ENCODE measurements at regions not wholly inside any gene's neighbourhood (a gene's known extent, or its start where the extent isn't known, plus 50 kb on each side); places are given as distances from the start of the nearest gene placed in this dataset.

DNA sequence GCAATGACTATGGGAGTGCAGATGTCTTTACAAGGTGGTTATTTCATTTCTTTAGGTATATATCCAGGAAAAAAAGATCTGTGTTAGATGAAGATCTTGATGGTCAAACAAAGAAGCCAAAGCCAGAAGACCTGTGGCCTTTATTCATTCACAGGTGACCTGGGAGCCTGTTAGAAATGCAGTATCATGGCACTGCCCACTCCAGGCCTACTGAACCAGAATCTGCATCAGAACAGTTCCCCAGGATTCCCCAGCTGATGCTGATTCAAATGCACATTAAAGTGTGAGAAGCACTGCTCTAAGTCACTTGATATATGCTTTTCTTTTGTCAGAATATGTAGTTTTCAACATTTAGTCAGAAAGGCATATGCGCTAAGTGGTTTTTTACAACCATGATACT lies 251.1 kb downstream of the IPMK start:
- no peak for DNase-seq (ENCODE audit: low spot score)
- TF ChIP-seq, protein P1, sequence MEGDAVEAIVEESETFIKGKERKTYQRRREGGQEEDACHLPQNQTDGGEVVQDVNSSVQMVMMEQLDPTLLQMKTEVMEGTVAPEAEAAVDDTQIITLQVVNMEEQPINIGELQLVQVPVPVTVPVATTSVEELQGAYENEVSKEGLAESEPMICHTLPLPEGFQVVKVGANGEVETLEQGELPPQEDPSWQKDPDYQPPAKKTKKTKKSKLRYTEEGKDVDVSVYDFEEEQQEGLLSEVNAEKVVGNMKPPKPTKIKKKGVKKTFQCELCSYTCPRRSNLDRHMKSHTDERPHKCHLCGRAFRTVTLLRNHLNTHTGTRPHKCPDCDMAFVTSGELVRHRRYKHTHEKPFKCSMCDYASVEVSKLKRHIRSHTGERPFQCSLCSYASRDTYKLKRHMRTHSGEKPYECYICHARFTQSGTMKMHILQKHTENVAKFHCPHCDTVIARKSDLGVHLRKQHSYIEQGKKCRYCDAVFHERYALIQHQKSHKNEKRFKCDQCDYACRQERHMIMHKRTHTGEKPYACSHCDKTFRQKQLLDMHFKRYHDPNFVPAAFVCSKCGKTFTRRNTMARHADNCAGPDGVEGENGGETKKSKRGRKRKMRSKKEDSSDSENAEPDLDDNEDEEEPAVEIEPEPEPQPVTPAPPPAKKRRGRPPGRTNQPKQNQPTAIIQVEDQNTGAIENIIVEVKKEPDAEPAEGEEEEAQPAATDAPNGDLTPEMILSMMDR (IDR thresholded peaks at IDR 0.05; ENCODE audit: extremely low read depth, missing control alignments) = no peak

DNA sequence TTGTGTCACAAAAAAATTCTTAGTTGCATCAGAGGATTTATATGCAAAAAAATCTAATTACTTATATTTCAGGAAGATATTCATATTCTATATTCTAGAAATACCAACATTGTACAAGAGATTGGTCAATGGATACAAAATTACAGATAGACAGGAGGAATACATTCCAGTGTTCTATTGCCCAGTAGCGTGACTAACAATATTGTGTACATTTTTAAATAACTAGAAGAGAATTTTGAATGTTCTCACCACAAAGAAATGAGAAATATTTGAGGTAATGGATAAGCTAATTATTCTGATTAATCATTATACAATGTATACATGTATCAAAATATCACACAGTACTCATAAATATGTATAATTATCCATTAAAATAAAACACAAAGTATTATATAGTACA lies 253.3 kb downstream of the IPMK start:
- TF ChIP-seq, protein P1 (IDR thresholded peaks at IDR 0.05; ENCODE audit: extremely low read depth, missing control alignments) = no peak
- no peak for DNase-seq (ENCODE audit: low spot score)

DNA sequence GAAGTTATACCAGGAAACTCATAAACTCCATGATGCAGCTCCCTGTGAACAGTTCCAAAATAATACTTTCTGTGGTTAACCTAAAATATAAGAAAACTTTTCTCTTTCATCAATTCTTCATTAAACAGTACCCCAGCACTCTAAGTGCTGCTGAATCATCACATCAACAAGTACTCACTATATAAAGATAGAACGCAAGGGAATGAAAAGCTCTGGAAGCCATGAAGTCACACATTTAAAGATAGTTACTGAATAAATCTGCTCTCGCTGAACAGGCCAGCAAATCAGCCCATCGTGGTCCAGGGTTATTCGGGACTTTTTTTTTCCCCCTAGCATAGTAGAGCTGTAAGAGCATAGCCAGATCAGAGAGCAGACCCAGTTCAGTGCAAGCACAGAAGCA lies 254.3 kb downstream of the IPMK start:
- no peak for DNase-seq (ENCODE audit: low spot score)
- TF ChIP-seq, protein P1 (IDR thresholded peaks at IDR 0.05; ENCODE audit: extremely low read depth, missing control alignments) = no peak

DNA sequence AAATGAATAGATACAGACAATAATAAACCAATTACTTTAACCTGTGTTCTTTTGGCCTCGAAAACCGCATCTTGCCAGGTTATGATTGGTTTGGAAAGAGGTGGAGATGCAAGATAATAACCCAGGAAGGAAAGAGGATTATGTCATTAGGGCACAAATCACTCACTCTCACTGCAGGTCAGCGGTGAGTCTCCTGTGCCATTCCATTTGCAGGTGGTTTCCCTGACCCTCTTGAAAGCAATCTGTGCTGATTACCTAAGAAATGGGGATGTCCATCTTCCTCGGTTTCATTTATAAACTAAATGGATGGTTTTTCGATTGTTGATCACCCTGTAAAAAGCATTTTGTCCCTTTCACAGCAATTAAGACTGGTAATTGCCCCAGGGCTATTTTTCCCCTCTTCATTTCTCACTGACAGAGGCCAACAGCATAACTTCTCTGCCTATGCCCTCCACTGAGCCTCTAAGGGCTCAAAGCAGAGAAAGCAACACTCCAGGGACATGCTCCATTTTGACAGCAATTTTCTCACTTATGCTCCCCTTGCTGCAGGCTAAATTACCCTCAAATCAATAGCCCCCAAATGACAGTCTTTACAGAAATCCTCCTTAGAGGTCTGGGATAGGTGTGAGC lies 257.5 kb downstream of the IPMK start:
- TF ChIP-seq, protein P1 (IDR thresholded peaks at IDR 0.05; ENCODE audit: extremely low read depth, missing control alignments) = no peak
- DNase-seq (ENCODE audit: low spot score) = no peak

DNA sequence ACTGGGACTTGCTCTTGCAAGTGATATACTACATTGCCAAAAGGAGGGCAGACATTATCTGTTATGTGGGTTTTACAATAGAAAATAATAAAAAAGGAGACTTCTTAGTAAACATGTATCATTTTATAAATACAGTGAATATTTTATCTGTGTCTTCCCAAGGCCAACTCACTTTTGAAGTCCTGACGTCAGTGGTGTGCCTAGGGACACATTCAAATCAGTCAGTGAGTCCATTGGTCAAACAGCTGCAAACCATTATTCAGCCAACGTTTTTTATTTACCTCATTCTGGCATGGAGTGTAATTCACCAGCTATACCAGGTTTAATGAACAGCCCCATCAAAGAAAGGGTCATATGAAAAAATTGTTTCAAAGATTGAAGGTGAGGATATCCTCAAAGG lies 263.7 kb downstream of the IPMK start:
- TF ChIP-seq, protein P1 (IDR thresholded peaks at IDR 0.05; ENCODE audit: extremely low read depth, missing control alignments) = no peak
- DNase-seq (ENCODE audit: low spot score) = no peak

DNA sequence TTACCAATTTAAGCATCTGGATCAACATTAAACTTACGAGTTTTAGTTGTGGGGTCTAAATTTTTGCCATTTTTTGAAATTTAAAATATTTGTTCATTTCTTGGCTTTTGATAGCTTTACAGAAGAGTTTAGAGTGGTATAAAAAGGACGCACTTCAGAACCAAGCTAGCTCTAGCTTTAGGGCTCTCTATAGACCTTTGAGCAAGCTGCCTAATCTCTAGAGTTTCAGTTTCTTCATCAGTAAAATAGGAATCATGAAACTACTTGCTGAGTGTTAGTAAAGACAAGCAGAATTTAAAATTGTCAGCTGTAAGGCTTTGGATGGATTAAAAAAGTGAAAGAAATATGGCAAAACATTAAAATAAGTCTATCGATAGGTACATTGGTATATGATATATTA lies 266.5 kb downstream of the IPMK start:
- TF ChIP-seq, protein P1 (IDR thresholded peaks at IDR 0.05; ENCODE audit: extremely low read depth, missing control alignments) = no peak
- DNase-seq (ENCODE audit: low spot score) = no peak

DNA sequence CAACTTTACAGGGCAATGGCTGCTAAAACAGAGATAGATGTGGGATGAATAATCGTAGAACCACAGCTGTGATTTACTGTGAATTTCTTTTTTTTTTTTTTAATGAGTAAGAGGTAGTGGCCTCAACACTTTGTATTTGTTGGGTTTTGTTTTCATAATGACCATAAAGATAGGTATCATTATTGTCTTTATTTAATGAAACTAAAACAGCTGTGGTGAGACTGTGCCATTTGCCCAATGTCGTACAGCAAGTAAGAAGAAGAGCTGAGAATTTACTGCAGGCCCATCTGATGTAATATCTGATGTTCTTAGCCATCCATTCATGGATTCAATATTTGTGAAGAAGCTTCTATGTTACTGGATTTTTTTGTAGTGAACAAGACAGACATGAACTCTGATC lies 271.2 kb downstream of the IPMK start:
- TF ChIP-seq, protein P1 (IDR thresholded peaks at IDR 0.05; ENCODE audit: extremely low read depth, missing control alignments) = no peak

More for the DNA sequence above, 271.2 kb downstream of the IPMK start:
- no peak for DNase-seq (ENCODE audit: low spot score)
